A549 (cell line): ENCODE measurements at regions not wholly inside any gene's neighbourhood (a gene's known extent, or its start where the extent isn't known, plus 50 kb on each side); places are given as distances from the start of the nearest gene placed in this dataset.

ENCODE experiments used
- ATAC-seq, 2 experiments: fragments of 200-7000 bp in 1 of 2; fragments of >200 bp in 1 of 2; cut with Nextera tagmentation in 1 of 2; cut with Tn5 transposase in 1 of 2; 3 replicates each; pipeline versions ENCODE4 v1.8.0 to v1.9.1; 2018 to 2020; ENCODE audit warnings: mild to moderate bottlenecking in 1 of 2, moderate library complexity in 1 of 2
- CTCF ChIA-PET: fragments of 300-600 bp; sonication (Branson Sonifier 250); formaldehyde crosslinking; extraction: SDS; loops from one replicate; lab custom pipeline; 2021; ENCODE audit warnings: antibody characterized with exemption, inconsistent platforms; lab: Yijun Ruan, JAX
- POLR2A ChIA-PET: fragments of 350-600 bp; formaldehyde crosslinking; extraction: SDS; loops from one replicate; lab custom pipeline; 2021; ENCODE audit warnings: antibody characterized with exemption, inconsistent platforms; lab: Yijun Ruan, JAX
- DNase-seq, 2 experiments: peaks; one replicate each; pipeline versions ENCODE4 v3.0.0 to v3.0.0-alpha.2; 2011 to 2016; ENCODE audit warnings: low read depth in 1 of 2, low spot score in 1 of 2
- FAIRE-seq: peaks from 2 replicates; lab custom pipeline; 2011; peaks lifted over from hg19 to GRCh38; lab: Jason Lieb, UNC
- H3K27ac ChIP-seq, 2 experiments: fragments of >200 bp; sonication (Bioruptor Twin); formaldehyde crosslinking; 3 replicates each; pipeline ENCODE4 v1.5.1; 2016 to 2017
- H3K4me1 ChIP-seq: fragments of >200 bp; sonication (Bioruptor Twin); formaldehyde crosslinking; 3 replicates; pipeline ENCODE4 v1.6.1; 2016
- H3K4me2 ChIP-seq: fragments of >200 bp; sonication (Bioruptor Twin); formaldehyde crosslinking; 3 replicates; pipeline ENCODE4 v1.6.1; 2016
- H3K4me3 ChIP-seq: fragments of >200 bp; sonication (Bioruptor Twin); formaldehyde crosslinking; 3 replicates; pipeline ENCODE4 v1.5.1; 2016
- H3K9me3 ChIP-seq: fragments of >200 bp; sonication (Bioruptor Twin); formaldehyde crosslinking; 3 replicates; pipeline ENCODE4 v1.6.1; 2016
- ATOH8 ChIP-seq: fragments of 250-450 bp; sonication (Bioruptor Pico); IDR thresholded peaks from 2 replicates; pipeline ENCODE4 v1.5.0; 2020; ENCODE audit warnings: low read depth, mild to moderate bottlenecking, moderate library complexity
- BHLHE40 ChIP-seq: IDR thresholded peaks from 2 replicates; pipeline ENCODE4 v1.6.1; 2012; ENCODE audit warnings: low read depth, low read length, inconsistent platforms
- CBX8 ChIP-seq: fragments of 200-600 bp; sonication (generic); IDR thresholded peaks from 2 replicates; pipeline ENCODE4 v1.6.1; 2016
- E2F6 ChIP-seq: IDR thresholded peaks from 2 replicates; pipeline ENCODE4 v1.6.1; 2012; ENCODE audit warnings: low read depth, borderline replicate concordance
- EP300 ChIP-seq, 2 experiments: fragments of >200 bp; sonication (Bioruptor Twin); formaldehyde crosslinking; IDR thresholded peaks; 2 replicates in 1 of 2; 3 replicates in 1 of 2; pipeline ENCODE4 v1.6.1; 2016 to 2017
- FOXS1 ChIP-seq: fragments of 250-450 bp; sonication (Bioruptor Pico); IDR thresholded peaks from 2 replicates; pipeline ENCODE4 v1.5.0; 2020; ENCODE audit warnings: mild to moderate bottlenecking, moderate library complexity
- HES2 ChIP-seq: fragments of >200 bp; sonication (Bioruptor Twin); formaldehyde crosslinking; IDR thresholded peaks from 2 replicates; pipeline ENCODE4 v1.6.1; 2016
- HEYL ChIP-seq: fragments of 250-450 bp; sonication (Bioruptor Pico); IDR thresholded peaks from 2 replicates; pipeline ENCODE4 v1.8.0; 2021; ENCODE audit warnings: mild to moderate bottlenecking, moderate library complexity
- HOXB13 ChIP-seq: fragments of 250-450 bp; sonication (Bioruptor Pico); IDR thresholded peaks from 2 replicates; pipeline ENCODE4 v1.5.0; 2020; ENCODE audit warnings: low read depth, mild to moderate bottlenecking, moderate library complexity
- KDM5A ChIP-seq: fragments of 200-600 bp; sonication (generic); IDR thresholded peaks from 2 replicates; pipeline ENCODE4 v1.6.1; 2016; ENCODE audit warnings: antibody characterized with exemption, mild to moderate bottlenecking
- MYC ChIP-seq: IDR thresholded peaks from 2 replicates; pipeline ENCODE4 v1.6.1; 2012; ENCODE audit warnings: mild to moderate bottlenecking, inconsistent platforms, low read length, improper control_type of control experiment, borderline replicate concordance
- POLR2A ChIP-seq: IDR thresholded peaks from 2 replicates; pipeline ENCODE4 v1.6.1; 2012; ENCODE audit warnings: mild to moderate bottlenecking, low read length
- POLR2AphosphoS2 ChIP-seq: conservative IDR thresholded peaks from 2 replicates; pipeline ENCODE4 v1.6.1; 2012; ENCODE audit warnings: low read length, improper control_type of control experiment, inconsistent platforms
- RARB ChIP-seq: fragments of 250-450 bp; sonication (Bioruptor Pico); IDR thresholded peaks from 2 replicates; pipeline ENCODE4 v1.8.0; 2021; ENCODE audit warnings: mild to moderate bottlenecking, moderate library complexity
- RNF2 ChIP-seq: fragments of 200-600 bp; sonication (generic); IDR thresholded peaks from 2 replicates; pipeline ENCODE4 v1.6.1; 2016; ENCODE audit warnings: low read depth, mild to moderate bottlenecking, antibody characterized with exemption, moderate library complexity, borderline replicate concordance
- SMC3 ChIP-seq: fragments of >200 bp; sonication (Bioruptor Twin); formaldehyde crosslinking; IDR thresholded peaks from 3 replicates; pipeline ENCODE4 v1.6.1; 2018; ENCODE audit warnings: inconsistent platforms
- TP53 ChIP-seq: fragments of 250-450 bp; sonication (Bioruptor Pico); IDR thresholded peaks from 2 replicates; pipeline ENCODE4 v1.5.0; 2021; ENCODE audit warnings: mild to moderate bottlenecking, moderate library complexity
- USF2 ChIP-seq: fragments of 450-650 bp; IDR thresholded peaks from 2 replicates; pipeline ENCODE4 v1.6.1; 2014; ENCODE audit warnings: antibody characterized with exemption
- ZNF302 ChIP-seq: fragments of 250-450 bp; sonication (Bioruptor Pico); IDR thresholded peaks from 2 replicates; pipeline ENCODE4 v1.9.0; 2021; ENCODE audit warnings: inconsistent platforms, mild to moderate bottlenecking, moderate library complexity
- WGBS: methylation state at CpG from one replicate; pipeline ENCODE4 v1.1.6; 2017; ENCODE audit errors: missing lambda C conversion rate; 5-methylcytosine and 5-hydroxymethylcytosine counted together
- TF ChIP-seq, protein P1 (sequence below): fragments of 250-450 bp; sonication (Bioruptor Pico); IDR thresholded peaks from 2 replicates; pipeline ENCODE4 v1.5.0; 2021; ENCODE audit warnings: mild to moderate bottlenecking, moderate library complexity, borderline replicate concordance

DNA sequence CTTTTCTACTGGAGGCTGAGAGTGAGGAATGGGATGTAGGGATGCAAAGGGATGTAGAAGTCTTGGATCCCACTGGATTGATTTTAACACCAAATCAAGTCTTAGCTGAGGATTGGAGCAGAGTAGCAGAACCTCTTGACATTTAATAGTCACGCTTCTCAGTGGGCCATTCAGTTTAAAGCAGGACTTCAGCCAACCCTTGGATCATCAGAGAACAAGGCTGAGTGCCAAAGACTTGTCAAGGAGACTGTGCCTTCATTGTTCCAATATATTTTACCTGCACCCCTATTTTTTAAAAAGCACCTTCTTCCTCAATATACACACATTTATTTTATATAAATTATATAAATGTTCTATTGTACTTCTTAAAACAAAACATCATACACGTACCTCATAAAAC, 242.4 kb upstream of the ST6GAL2 start (continued):
- no peak for TF ChIP-seq HES2
- no peak for TF ChIP-seq POLR2AphosphoS2

- ChIA-PET POLR2A (no interaction called here), CTCF (interaction anchor here (0.6 to 1.2 kb wide), 2 partner anchors 18 to 494 kb away, joined by 3 read pairs; no protein-coding TSS in a partner anchor)
- Histone ChIP-seq H3K27ac (no peak overlapping the region), H3K4me3 (no peak overlapping the region), H3K4me1 (no peaks in the 10 kb centered on the region), H3K4me2 (no peak overlapping the region), H3K9me3 (no peaks in the 10 kb centered on the region)
- no peak for DNase-seq
- TF ChIP-seq HOXB13 (no peak), TP53 (no peak), FOXS1 (CRISPR knock-in tag) (no peak), CBX8 (no peak), RNF2 (no peak), RARB (CRISPR knock-in tag) (no peak), USF2 (no peak)
- WGBS, result 83% methylated on average over 11 of the region's 11 CpGs
- ATAC-seq, result no peak
- FAIRE-seq, result no peak
Observed at GRCh38 chr2:107132070-107132469, 246.1 kb upstream of the ST6GAL2 start.

DNA sequence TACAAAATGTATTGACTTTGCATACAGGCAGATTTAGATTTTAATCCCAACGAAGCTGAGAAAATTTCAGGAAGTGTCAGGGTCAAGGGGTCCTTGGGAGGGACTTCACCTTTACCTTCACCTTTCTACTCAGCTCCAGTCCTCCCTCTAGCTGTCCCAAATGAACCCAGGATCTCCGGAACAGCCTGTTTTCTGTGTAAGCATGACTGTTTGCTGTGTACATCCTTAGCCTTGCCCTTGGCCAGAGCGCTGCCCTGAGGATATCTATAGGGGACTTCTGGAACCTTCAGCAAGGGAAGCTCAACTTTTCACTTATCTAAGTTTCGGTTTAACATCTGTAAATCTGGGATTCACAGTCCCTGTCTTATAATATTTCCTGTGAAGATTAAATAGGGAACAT, 246.8 kb upstream of the ST6GAL2 start:
- Histone ChIP-seq H3K4me1 (no peaks in the 10 kb centered on the region), H3K27ac (no peak overlapping the region), H3K4me3 (no peak overlapping the region), H3K4me2 (no peak overlapping the region), H3K9me3 (no peaks in the 10 kb centered on the region)
- POLR2A ChIA-PET, result no interaction called here
- WGBS, result 52% methylated on average over 4 of the region's 4 CpGs
- CTCF ChIA-PET, result interaction anchor here (1.1 to 1.2 kb wide), 2 partner anchors 19 to 30 kb away, joined by 3 to 4 read pairs; no protein-coding TSS in a partner anchor
- FAIRE-seq (no peak), ATAC-seq (no peak), DNase-seq (no peak)
- TF ChIP-seq ATOH8 (CRISPR knock-in tag) (no peak), SMC3 (no peak), ZNF302 (no peak), POLR2A (no peak), TP53 (no peak), EP300 (IDR thresholded peaks at IDR 0.05) (no peak), MYC (no peak), KDM5A (no peak), E2F6 (no peak), HEYL (CRISPR knock-in tag) (no peak)
- TF ChIP-seq, protein P1, sequence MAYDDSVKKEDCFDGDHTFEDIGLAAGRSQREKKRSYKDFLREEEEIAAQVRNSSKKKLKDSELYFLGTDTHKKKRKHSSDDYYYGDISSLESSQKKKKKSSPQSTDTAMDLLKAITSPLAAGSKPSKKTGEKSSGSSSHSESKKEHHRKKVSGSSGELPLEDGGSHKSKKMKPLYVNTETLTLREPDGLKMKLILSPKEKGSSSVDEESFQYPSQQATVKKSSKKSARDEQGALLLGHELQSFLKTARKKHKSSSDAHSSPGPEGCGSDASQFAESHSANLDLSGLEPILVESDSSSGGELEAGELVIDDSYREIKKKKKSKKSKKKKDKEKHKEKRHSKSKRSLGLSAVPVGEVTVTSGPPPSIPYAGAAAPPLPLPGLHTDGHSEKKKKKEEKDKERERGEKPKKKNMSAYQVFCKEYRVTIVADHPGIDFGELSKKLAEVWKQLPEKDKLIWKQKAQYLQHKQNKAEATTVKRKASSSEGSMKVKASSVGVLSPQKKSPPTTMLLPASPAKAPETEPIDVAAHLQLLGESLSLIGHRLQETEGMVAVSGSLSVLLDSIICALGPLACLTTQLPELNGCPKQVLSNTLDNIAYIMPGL (CRISPR knock-in tag), result no peak

DNA sequence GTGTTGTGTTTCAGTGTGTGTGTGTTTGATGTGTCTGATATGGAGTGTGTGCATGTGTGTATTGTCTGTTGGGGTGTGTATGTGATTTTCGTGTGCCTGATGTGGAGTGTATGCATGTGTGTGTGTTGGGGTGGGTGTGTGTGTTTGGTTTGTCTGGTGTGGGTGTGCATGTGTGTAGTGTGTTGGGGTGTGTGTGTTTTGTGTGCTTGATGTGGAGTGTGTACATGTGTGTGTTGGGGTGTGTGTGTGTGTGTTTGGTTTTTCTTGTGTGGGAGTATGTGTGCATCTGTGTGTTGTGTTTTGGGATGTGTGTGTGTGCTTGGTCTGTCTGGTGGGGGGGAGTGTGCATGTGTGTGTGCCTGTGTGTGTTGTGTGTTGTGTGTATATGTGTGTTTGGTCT, 247.4 kb upstream of the ST6GAL2 start:
- H3K4me3 ChIP-seq, result no peak overlapping the region
- FAIRE-seq (no peak), ATAC-seq (no peak), DNase-seq (no peak)
- WGBS, result 68% methylated on average over 1 of the region's 1 CpG
- CTCF ChIA-PET, result interaction anchor here (1.1 kb wide), 1 partner anchor 30 kb away, joined by 4 read pairs; no protein-coding TSS in a partner anchor
- no peak overlapping the region for H3K27ac ChIP-seq
- H3K4me2 ChIP-seq, result no peak overlapping the region
- TF ChIP-seq BHLHE40 (no peak), POLR2A (peak; percentile 7; the same call in 1 of the 2 replicates)
- POLR2A ChIA-PET, result no interaction called here
- no peaks in the 10 kb centered on the region for H3K4me1 ChIP-seq
- no peaks in the 10 kb centered on the region for H3K9me3 ChIP-seq
